GM21423 (cell line): ENCODE measurements at regions not wholly inside any gene's neighbourhood (a gene's known extent, or its start where the extent isn't known, plus 50 kb on each side); places are given as distances from the start of the nearest gene placed in this dataset.
"Not testable (repeated sequence)": the region's sequence is repeated elsewhere in the genome, so short reads cannot be mapped to it uniquely, and the experiment has no call there.

Experiments
- ATAC-seq: cut with Tn5 transposase; IDR thresholded peaks from one replicate; pipeline ENCODE4 v1.9.1; 2021; ENCODE audit warnings: mild to moderate bottlenecking, moderate library complexity; ENCODE audit not compliant: unreplicated experiment

GRCh38 chr1:29634746-29635335, 398.5 kb downstream of the PTPRU start:
- no peak for ATAC-seq

- ATAC-seq = no peak
These were observed 398.0 kb downstream of the PTPRU start for GRCh38 chr1:29634324-29634723.

- no peak for ATAC-seq
These were observed 397.4 kb downstream of the PTPRU start for GRCh38 chr1:29633771-29634170.

GRCh38 chr1:29632806-29633615, 396.7 kb downstream of the PTPRU start:
- ATAC-seq = no peak

- no peak for ATAC-seq
These were observed 395.8 kb downstream of the PTPRU start for GRCh38 chr1:29631836-29632805.

- no peak for ATAC-seq
These were observed 395.0 kb downstream of the PTPRU start for GRCh38 chr1:29631361-29631760.

- no peak for ATAC-seq
These were observed 394.4 kb downstream of the PTPRU start for GRCh38 chr1:29630756-29631155.

GRCh38 chr1:29629814-29630516, 393.6 kb downstream of the PTPRU start:
- no peak for ATAC-seq

GRCh38 chr1:29629401-29629800, 393.1 kb downstream of the PTPRU start:
- ATAC-seq = no peak

GRCh38 chr1:29628190-29628589, 391.9 kb downstream of the PTPRU start:
- ATAC-seq = no peak

GRCh38 chr1:29626726-29627125, 390.4 kb downstream of the PTPRU start:
- ATAC-seq = no peak

- no peak for ATAC-seq
These were observed 389.7 kb downstream of the PTPRU start for GRCh38 chr1:29626066-29626465.

- ATAC-seq = no peak
These were observed 388.7 kb downstream of the PTPRU start for GRCh38 chr1:29625084-29625420.

GRCh38 chr1:29624320-29625083, 388.2 kb downstream of the PTPRU start:
- ATAC-seq = no peak

GRCh38 chr1:29623501-29623900, 387.2 kb downstream of the PTPRU start:
- ATAC-seq = no peak

GRCh38 chr1:29621826-29622435, 385.6 kb downstream of the PTPRU start:
- ATAC-seq = no peak

GRCh38 chr1:29620631-29621030, 384.3 kb downstream of the PTPRU start:
- ATAC-seq = no peak

- ATAC-seq = no peak
These were observed 370.9 kb downstream of the PTPRU start for GRCh38 chr1:29607236-29607635.

GRCh38 chr1:29604796-29605195, 368.5 kb downstream of the PTPRU start:
- ATAC-seq = not testable (repeated sequence)

GRCh38 chr1:29603622-29604021, 367.3 kb downstream of the PTPRU start:
- no peak for ATAC-seq
